ENCODE measurements at regions not wholly inside any gene's neighbourhood (a gene's known extent, or its start where the extent isn't known, plus 50 kb on each side); places are given as distances from the start of the nearest gene placed in this dataset.
"Not testable (repeated sequence)": the region's sequence is repeated elsewhere in the genome, so short reads cannot be mapped to it uniquely, and the experiment has no call there.

GRCh38 chr17:16845098-16845497, 126.8 kb downstream of the TNFRSF13B start:
- H3K27ac ChIP-seq (ENCODE audit: low read depth, low read length); H3K27me3 ChIP-seq (ENCODE audit: control insufficient read depth, low read length); H3K79me2 ChIP-seq (ENCODE audit: control insufficient read depth, low read length); H3F3A ChIP-seq (ENCODE audit: control insufficient read depth, insufficient read depth); H3K9me3 ChIP-seq (ENCODE audit: control insufficient read depth, insufficient read depth, low read length); H3K9me2 ChIP-seq (replicated peaks; ENCODE audit: control insufficient read depth, low read length); H3K4me3 ChIP-seq (ENCODE audit: low read length); H3K4me2 ChIP-seq (ENCODE audit: low read length); H4K20me1 ChIP-seq (ENCODE audit: control insufficient read depth, insufficient read depth, low read depth, low read length); H3K36me3 ChIP-seq (ENCODE audit: control insufficient read depth, low read length); H3K4me1 ChIP-seq (ENCODE audit: control insufficient read depth, low read length): not testable (repeated sequence)

GRCh38 chr17:16844669-16845068, 127.2 kb downstream of the TNFRSF13B start:
- not testable (repeated sequence) for H4K20me1 ChIP-seq (ENCODE audit: control insufficient read depth, insufficient read depth, low read depth, low read length); H3K9me2 ChIP-seq (replicated peaks; ENCODE audit: control insufficient read depth, low read length); H3K4me1 ChIP-seq (ENCODE audit: control insufficient read depth, low read length); H3K9me3 ChIP-seq (ENCODE audit: control insufficient read depth, insufficient read depth, low read length); H3K27ac ChIP-seq (ENCODE audit: low read depth, low read length); H3K36me3 ChIP-seq (ENCODE audit: control insufficient read depth, low read length); H3K79me2 ChIP-seq (ENCODE audit: control insufficient read depth, low read length); H3K4me2 ChIP-seq (ENCODE audit: low read length); H3K27me3 ChIP-seq (ENCODE audit: control insufficient read depth, low read length); H3F3A ChIP-seq (ENCODE audit: control insufficient read depth, insufficient read depth); H3K4me3 ChIP-seq (ENCODE audit: low read length)

DNA sequence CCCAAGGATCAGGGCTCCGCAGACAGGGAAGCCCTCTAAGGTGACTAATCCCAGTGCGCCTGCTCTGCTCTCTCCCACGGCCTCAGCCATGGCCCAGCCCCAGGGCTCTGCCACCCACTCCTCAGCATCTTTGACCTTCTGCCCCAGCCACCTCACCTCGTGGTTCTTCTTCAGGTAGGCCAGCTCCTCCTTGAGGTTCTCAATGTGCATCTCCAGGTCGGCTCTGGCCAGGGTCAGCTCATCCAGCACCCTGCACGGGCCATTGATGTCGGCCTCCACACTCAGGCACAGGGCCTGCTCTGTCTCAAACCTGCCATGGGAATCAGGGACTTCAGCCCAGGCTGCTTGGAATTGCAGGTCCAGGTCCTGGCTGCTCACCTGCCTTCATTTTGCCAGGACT, 128.4 kb downstream of the TNFRSF13B start:
- not testable (repeated sequence) for H3K27me3 ChIP-seq (ENCODE audit: control insufficient read depth, low read length); H3K79me2 ChIP-seq (ENCODE audit: control insufficient read depth, low read length); H3K4me1 ChIP-seq (ENCODE audit: control insufficient read depth, low read length); H3K4me3 ChIP-seq (ENCODE audit: low read length); H3K9me3 ChIP-seq (ENCODE audit: control insufficient read depth, insufficient read depth, low read length); H3K36me3 ChIP-seq (ENCODE audit: control insufficient read depth, low read length); H4K20me1 ChIP-seq (ENCODE audit: control insufficient read depth, insufficient read depth, low read depth, low read length); H3K9me2 ChIP-seq (replicated peaks; ENCODE audit: control insufficient read depth, low read length); H3F3A ChIP-seq (ENCODE audit: control insufficient read depth, insufficient read depth); H3K4me2 ChIP-seq (ENCODE audit: low read length); H3K27ac ChIP-seq (ENCODE audit: low read depth, low read length)

- H3K4me1 ChIP-seq (ENCODE audit: control insufficient read depth, low read length); H3K4me2 ChIP-seq (ENCODE audit: low read length); H3K27me3 ChIP-seq (ENCODE audit: control insufficient read depth, low read length); H3F3A ChIP-seq (ENCODE audit: control insufficient read depth, insufficient read depth); H3K9me2 ChIP-seq (replicated peaks; ENCODE audit: control insufficient read depth, low read length); H3K4me3 ChIP-seq (ENCODE audit: low read length); H3K36me3 ChIP-seq (ENCODE audit: control insufficient read depth, low read length); H4K20me1 ChIP-seq (ENCODE audit: control insufficient read depth, insufficient read depth, low read depth, low read length); H3K9me3 ChIP-seq (ENCODE audit: control insufficient read depth, insufficient read depth, low read length); H3K27ac ChIP-seq (ENCODE audit: low read depth, low read length); H3K79me2 ChIP-seq (ENCODE audit: control insufficient read depth, low read length): not testable (repeated sequence)
Measured at GRCh38 chr17:16842346-16842745, 129.6 kb downstream of the TNFRSF13B start.

DNA sequence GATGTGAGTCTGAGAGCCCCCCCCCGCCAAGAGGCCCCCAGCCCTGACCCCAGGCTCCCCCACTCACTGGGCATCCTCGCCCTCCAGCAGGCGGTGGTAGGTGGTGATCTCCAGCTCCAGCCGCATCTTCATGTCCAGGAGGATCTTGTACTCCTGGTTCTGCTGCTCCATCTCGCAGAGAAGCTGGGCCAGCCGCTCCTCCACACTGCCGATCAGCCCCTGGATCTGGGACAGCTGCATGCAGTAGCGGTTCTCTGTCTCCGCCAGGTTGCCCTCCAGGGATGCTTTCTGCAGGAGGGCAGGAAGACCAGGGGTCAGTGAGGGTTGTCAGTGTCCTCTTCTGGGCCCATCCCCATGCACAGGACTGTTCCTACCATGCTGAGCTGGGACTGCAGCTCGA, 130.0 kb downstream of the TNFRSF13B start:
- H3K4me3 ChIP-seq (ENCODE audit: low read length); H3K36me3 ChIP-seq (ENCODE audit: control insufficient read depth, low read length); H3K4me2 ChIP-seq (ENCODE audit: low read length); H3K9me3 ChIP-seq (ENCODE audit: control insufficient read depth, insufficient read depth, low read length); H4K20me1 ChIP-seq (ENCODE audit: control insufficient read depth, insufficient read depth, low read depth, low read length); H3K27ac ChIP-seq (ENCODE audit: low read depth, low read length); H3K79me2 ChIP-seq (ENCODE audit: control insufficient read depth, low read length); H3K9me2 ChIP-seq (replicated peaks; ENCODE audit: control insufficient read depth, low read length); H3K4me1 ChIP-seq (ENCODE audit: control insufficient read depth, low read length); H3F3A ChIP-seq (ENCODE audit: control insufficient read depth, insufficient read depth); H3K27me3 ChIP-seq (ENCODE audit: control insufficient read depth, low read length): not testable (repeated sequence)

GRCh38 chr17:16840219-16840618, 131.7 kb downstream of the TNFRSF13B start:
- H3K27me3 ChIP-seq (ENCODE audit: control insufficient read depth, low read length); H3K9me2 ChIP-seq (replicated peaks; ENCODE audit: control insufficient read depth, low read length); H3K4me1 ChIP-seq (ENCODE audit: control insufficient read depth, low read length); H3K27ac ChIP-seq (ENCODE audit: low read depth, low read length); H3F3A ChIP-seq (ENCODE audit: control insufficient read depth, insufficient read depth); H4K20me1 ChIP-seq (ENCODE audit: control insufficient read depth, insufficient read depth, low read depth, low read length); H3K36me3 ChIP-seq (ENCODE audit: control insufficient read depth, low read length); H3K9me3 ChIP-seq (ENCODE audit: control insufficient read depth, insufficient read depth, low read length); H3K4me2 ChIP-seq (ENCODE audit: low read length); H3K79me2 ChIP-seq (ENCODE audit: control insufficient read depth, low read length); H3K4me3 ChIP-seq (ENCODE audit: low read length): not testable (repeated sequence)

DNA sequence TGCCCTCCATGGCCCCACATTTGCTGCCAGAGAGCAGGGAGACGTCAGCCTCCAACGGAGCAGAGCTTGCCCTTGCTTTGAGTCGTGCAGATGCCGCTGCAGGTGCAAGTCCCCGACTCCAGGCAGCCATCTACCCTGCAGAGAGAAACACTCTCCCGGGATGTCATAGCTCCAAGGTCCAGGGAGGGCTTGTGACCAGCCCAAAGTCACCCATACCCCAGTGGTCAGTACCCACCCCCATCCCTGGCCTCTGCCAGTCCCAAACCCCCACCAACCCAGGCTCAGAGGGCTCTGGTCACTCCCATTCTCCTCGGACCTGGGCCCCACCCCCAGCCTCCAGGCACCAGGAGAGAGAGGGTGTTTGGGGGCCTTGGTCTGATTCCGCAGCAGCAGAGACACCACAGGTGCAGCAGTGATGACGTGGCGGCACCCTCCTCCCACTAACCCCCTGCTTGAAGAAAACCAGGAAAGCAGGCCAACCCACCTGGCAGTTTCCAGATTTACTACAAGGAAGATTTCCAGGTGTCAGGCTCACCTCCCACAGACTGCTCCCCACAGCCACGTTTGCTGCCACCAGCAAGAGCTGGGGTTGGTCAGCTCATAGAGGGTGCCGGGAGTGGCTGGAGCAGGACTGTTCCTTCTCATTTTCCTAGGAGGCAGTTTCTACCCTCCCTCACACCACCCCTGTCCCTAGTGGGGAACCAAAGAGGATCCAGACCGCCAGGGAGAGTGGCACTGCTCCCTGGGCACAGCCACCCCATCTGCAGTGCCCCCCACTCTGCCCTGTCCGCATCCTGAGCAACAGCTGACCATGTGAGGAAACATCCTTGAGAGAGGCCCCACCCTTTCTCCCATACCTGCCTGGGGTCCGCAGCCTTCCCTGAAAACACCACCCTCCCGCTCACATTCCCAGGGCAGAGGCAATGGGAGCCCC, 132.4 kb downstream of the TNFRSF13B start:
- not testable (repeated sequence) for H3F3A ChIP-seq (ENCODE audit: control insufficient read depth, insufficient read depth); H3K27me3 ChIP-seq (ENCODE audit: control insufficient read depth, low read length); H3K4me3 ChIP-seq (ENCODE audit: low read length); H3K27ac ChIP-seq (ENCODE audit: low read depth, low read length); H3K36me3 ChIP-seq (ENCODE audit: control insufficient read depth, low read length); H4K20me1 ChIP-seq (ENCODE audit: control insufficient read depth, insufficient read depth, low read depth, low read length); H3K9me3 ChIP-seq (ENCODE audit: control insufficient read depth, insufficient read depth, low read length); H3K9me2 ChIP-seq (replicated peaks; ENCODE audit: control insufficient read depth, low read length); H3K4me1 ChIP-seq (ENCODE audit: control insufficient read depth, low read length); H3K4me2 ChIP-seq (ENCODE audit: low read length); H3K79me2 ChIP-seq (ENCODE audit: control insufficient read depth, low read length)

GRCh38 chr17:16838795-16839194, 133.1 kb downstream of the TNFRSF13B start:
- not testable (repeated sequence) for H3K4me1 ChIP-seq (ENCODE audit: control insufficient read depth, low read length); H3K9me2 ChIP-seq (replicated peaks; ENCODE audit: control insufficient read depth, low read length)

More at GRCh38 chr17:16838795-16839194, 133.1 kb downstream of the TNFRSF13B start:
- H3K9me3 ChIP-seq (ENCODE audit: control insufficient read depth, insufficient read depth, low read length); H3K4me2 ChIP-seq (ENCODE audit: low read length); H3K27me3 ChIP-seq (ENCODE audit: control insufficient read depth, low read length); H4K20me1 ChIP-seq (ENCODE audit: control insufficient read depth, insufficient read depth, low read depth, low read length); H3K79me2 ChIP-seq (ENCODE audit: control insufficient read depth, low read length); H3F3A ChIP-seq (ENCODE audit: control insufficient read depth, insufficient read depth); H3K27ac ChIP-seq (ENCODE audit: low read depth, low read length); H3K36me3 ChIP-seq (ENCODE audit: control insufficient read depth, low read length); H3K4me3 ChIP-seq (ENCODE audit: low read length): not testable (repeated sequence)

Data from DOHH2 (cell line).